Keratinocyte (primary cell): ENCODE measurements at regions not wholly inside any gene's neighbourhood (a gene's known extent, or its start where the extent isn't known, plus 50 kb on each side); places are given as distances from the start of the nearest gene placed in this dataset.

Source experiments
- DNase-seq: peaks from one replicate; pipeline ENCODE4 v3.0.0-alpha.2; 2011; ENCODE audit warnings: low read depth, missing footprints, low spot score
- FAIRE-seq: peaks from 2 replicates; lab custom pipeline; 2011; peaks lifted over from hg19 to GRCh38; lab: Jason Lieb, UNC
- H2AFZ ChIP-seq: 2 replicates; pipeline ENCODE4 v1.6.0; 2012; ENCODE audit warnings: low read length, control low read depth, inconsistent platforms; ENCODE audit not compliant: control insufficient read depth
- H3K27ac ChIP-seq: 2 replicates; pipeline ENCODE4 v1.5.1; 2011; ENCODE audit warnings: low read length; ENCODE audit not compliant: control insufficient read depth, insufficient read depth
- H3K27me3 ChIP-seq: 3 replicates; pipeline ENCODE4 v1.6.0; 2011; ENCODE audit warnings: low read length; ENCODE audit not compliant: control insufficient read depth, insufficient read depth; ENCODE audit errors: extremely low read depth
- H3K36me3 ChIP-seq, 2 experiments: 2 replicates in 1 of 2; 3 replicates in 1 of 2; pipeline ENCODE4 v1.5.1; 2011; ENCODE audit warnings: low read length in 2 of 2, mild to moderate bottlenecking in 1 of 2; ENCODE audit not compliant: control insufficient read depth in 2 of 2, insufficient read depth in 2 of 2; ENCODE audit errors: extremely low read depth in 1 of 2
- H3K4me1 ChIP-seq: 3 replicates; pipeline ENCODE4 v1.5.1; 2011; ENCODE audit warnings: low read length; ENCODE audit not compliant: control insufficient read depth, insufficient read depth; ENCODE audit errors: extremely low read depth
- H3K4me2 ChIP-seq: 3 replicates; pipeline ENCODE4 v1.6.0; 2011; ENCODE audit warnings: low read depth, low read length; ENCODE audit not compliant: control insufficient read depth, insufficient read depth; ENCODE audit errors: extremely low read depth
- H3K4me3 ChIP-seq, 3 experiments: fragments of 200-600 bp in 1 of 3; sonication (generic) in 1 of 3; 2 replicates in 2 of 3; 3 replicates in 1 of 3; pipeline ENCODE4 v1.5.1; 2011 to 2016; ENCODE audit warnings: low read length in 3 of 3, mild to moderate bottlenecking in 3 of 3, control low read depth in 2 of 3, inconsistent platforms in 1 of 3, low read depth in 1 of 3, mixed read lengths in 1 of 3, mixed run types in 1 of 3, moderate library complexity in 1 of 3; ENCODE audit not compliant: control insufficient read depth in 2 of 3, insufficient read depth in 2 of 3; ENCODE audit errors: extremely low read depth in 1 of 3
- H3K79me2 ChIP-seq: 2 replicates; pipeline ENCODE4 v1.6.0; 2012; ENCODE audit warnings: low read length; ENCODE audit not compliant: control insufficient read depth, insufficient read depth
- H3K9ac ChIP-seq: 3 replicates; pipeline ENCODE4 v1.6.0; 2011; ENCODE audit warnings: low read length; ENCODE audit not compliant: control insufficient read depth, insufficient read depth; ENCODE audit errors: extremely low read depth
- H3K9me1 ChIP-seq: 3 replicates; pipeline ENCODE4 v1.6.0; 2011; ENCODE audit warnings: low read length; ENCODE audit not compliant: control insufficient read depth, insufficient read depth; ENCODE audit errors: extremely low read depth
- H3K9me3 ChIP-seq: 2 replicates; pipeline ENCODE4 v1.5.1; 2012; ENCODE audit warnings: low read depth, low read length; ENCODE audit not compliant: control insufficient read depth
- H4K20me1 ChIP-seq: 3 replicates; pipeline ENCODE4 v1.6.0; 2011; ENCODE audit warnings: low read length; ENCODE audit not compliant: control insufficient read depth, insufficient read depth; ENCODE audit errors: extremely low read depth
- CTCF ChIP-seq, 3 experiments: IDR thresholded peaks in 1 of 3; conservative IDR thresholded peaks in 1 of 3; optimal IDR thresholded peaks in 1 of 3; 2 replicates in 2 of 3; 3 replicates in 1 of 3; pipeline versions ENCODE3 to v1.5.1; 2011; ENCODE audit warnings: low read length in 3 of 3, mild to moderate bottlenecking in 3 of 3, moderate library complexity in 2 of 3, control low read depth in 1 of 3, inconsistent platforms in 1 of 3; ENCODE audit not compliant: insufficient read depth in 2 of 3; ENCODE audit errors: extremely low read depth in 1 of 3
- EZH2 ChIP-seq: IDR thresholded peaks from one replicate; pipeline ENCODE4 v1.6.1; 2012; ENCODE audit warnings: inconsistent platforms, mild to moderate bottlenecking, low read length, moderate library complexity
- dilution Hi-C: fragments of 300-500 bp; cut with MboI; formaldehyde crosslinking; loops from one replicate; pipeline ENCODE4 v1.7.0; 2020; ENCODE audit warnings: low sequenced_read_pairs; ENCODE audit not compliant: extremely low pct_ligation_motif_present

GRCh38 chr18:75538727-75539126 lies 111.2 kb upstream of the SMIM21 start:
- no peaks in the 10 kb centered on the region for H3K4me1 ChIP-seq
- H3K27me3 ChIP-seq = no peaks in the 10 kb centered on the region
- no peak for TF ChIP-seq EZH2
- TF ChIP-seq CTCF (optimal IDR thresholded peaks at IDR 0.05 in 1 of 3, IDR thresholded peaks at IDR 0.05 in 1 of 3, conservative IDR thresholded peaks at IDR 0.05 in 1 of 3; ENCODE audit: extremely low read depth in 1 of 3, insufficient read depth in 2 of 3, low read length in 3 of 3) = no peak
- H3K9ac ChIP-seq = no peak overlapping the region
- H3K4me3 ChIP-seq = no peak overlapping the region
- dilution Hi-C loops = no loop called here
- no peaks in the 10 kb centered on the region for H3K9me3 ChIP-seq
- DNase-seq (no peak), FAIRE-seq (no peak)
- H2AFZ ChIP-seq = no peak overlapping the region
- no peaks in the 10 kb centered on the region for H4K20me1 ChIP-seq
- H3K79me2 ChIP-seq = no peaks in the 10 kb centered on the region
- H3K9me1 ChIP-seq = no peaks in the 10 kb centered on the region
- no peaks in the 10 kb centered on the region for H3K36me3 ChIP-seq
- H3K4me2 ChIP-seq = no peak overlapping the region
- no peak overlapping the region for H3K27ac ChIP-seq

- dilution Hi-C loops = no loop called here
Observed at GRCh38 chr18:75533950-75534349, 106.4 kb upstream of the SMIM21 start.

More at GRCh38 chr18:75533950-75534349, 106.4 kb upstream of the SMIM21 start:
- DNase-seq (no peak), FAIRE-seq (no peak)
- Histone ChIP-seq H3K36me3 (no peaks in the 10 kb centered on the region), H2AFZ (no peak overlapping the region), H3K27me3 (no peaks in the 10 kb centered on the region), H3K4me2 (no peak overlapping the region), H3K9me1 (no peaks in the 10 kb centered on the region), H4K20me1 (no peaks in the 10 kb centered on the region), H3K9me3 (no peaks in the 10 kb centered on the region), H3K4me3 (no peak overlapping the region), H3K4me1 (no peaks in the 10 kb centered on the region), H3K9ac (no peak overlapping the region), H3K79me2 (no peaks in the 10 kb centered on the region), H3K27ac (no peak overlapping the region)
- TF ChIP-seq EZH2 = no peak
- no peak for TF ChIP-seq CTCF (optimal IDR thresholded peaks at IDR 0.05 in 1 of 3, IDR thresholded peaks at IDR 0.05 in 1 of 3, conservative IDR thresholded peaks at IDR 0.05 in 1 of 3; ENCODE audit: extremely low read depth in 1 of 3, insufficient read depth in 2 of 3, low read length in 3 of 3)
